ENCODE measurements at regions not wholly inside any gene's neighbourhood (a gene's known extent, or its start where the extent isn't known, plus 50 kb on each side); places are given as distances from the start of the nearest gene placed in this dataset.
"Not testable (repeated sequence)": the region's sequence is repeated elsewhere in the genome, so short reads cannot be mapped to it uniquely, and the experiment has no call there.

DNA sequence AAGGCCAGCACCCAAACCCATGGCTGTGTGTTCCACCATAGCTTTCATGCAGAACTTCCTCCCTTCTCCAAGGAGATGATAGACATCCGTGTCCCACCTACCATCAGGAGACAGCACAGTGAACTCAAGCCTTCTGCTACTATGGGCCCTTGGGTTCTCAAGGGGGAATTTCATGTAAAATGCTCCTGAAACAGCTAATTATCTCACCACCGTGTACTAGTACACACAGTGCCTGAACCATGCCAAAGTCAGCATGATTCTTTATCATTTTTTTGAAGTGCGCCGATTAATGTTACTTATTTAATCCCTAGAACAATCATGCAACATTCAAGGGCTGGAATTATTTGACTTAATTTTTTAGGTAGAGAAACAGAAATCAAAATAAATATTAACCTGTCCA, 151.7 kb downstream of the FAM72C start:
- not testable (repeated sequence) for TF ChIP-seq ZNF341 (tag by site-specific recombination; IDR thresholded peaks at IDR 0.05; ENCODE audit: low read depth); KLF10 (tag by site-specific recombination; IDR thresholded peaks at IDR 0.05); PRDM1 (tag by site-specific recombination; IDR thresholded peaks at IDR 0.05); ZNF146 (tag by site-specific recombination; IDR thresholded peaks at IDR 0.05)
- TF ChIP-seq, protein P1, sequence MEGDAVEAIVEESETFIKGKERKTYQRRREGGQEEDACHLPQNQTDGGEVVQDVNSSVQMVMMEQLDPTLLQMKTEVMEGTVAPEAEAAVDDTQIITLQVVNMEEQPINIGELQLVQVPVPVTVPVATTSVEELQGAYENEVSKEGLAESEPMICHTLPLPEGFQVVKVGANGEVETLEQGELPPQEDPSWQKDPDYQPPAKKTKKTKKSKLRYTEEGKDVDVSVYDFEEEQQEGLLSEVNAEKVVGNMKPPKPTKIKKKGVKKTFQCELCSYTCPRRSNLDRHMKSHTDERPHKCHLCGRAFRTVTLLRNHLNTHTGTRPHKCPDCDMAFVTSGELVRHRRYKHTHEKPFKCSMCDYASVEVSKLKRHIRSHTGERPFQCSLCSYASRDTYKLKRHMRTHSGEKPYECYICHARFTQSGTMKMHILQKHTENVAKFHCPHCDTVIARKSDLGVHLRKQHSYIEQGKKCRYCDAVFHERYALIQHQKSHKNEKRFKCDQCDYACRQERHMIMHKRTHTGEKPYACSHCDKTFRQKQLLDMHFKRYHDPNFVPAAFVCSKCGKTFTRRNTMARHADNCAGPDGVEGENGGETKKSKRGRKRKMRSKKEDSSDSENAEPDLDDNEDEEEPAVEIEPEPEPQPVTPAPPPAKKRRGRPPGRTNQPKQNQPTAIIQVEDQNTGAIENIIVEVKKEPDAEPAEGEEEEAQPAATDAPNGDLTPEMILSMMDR (tag by site-specific recombination; IDR thresholded peaks at IDR 0.05): not testable (repeated sequence)
- TF ChIP-seq, protein P2, sequence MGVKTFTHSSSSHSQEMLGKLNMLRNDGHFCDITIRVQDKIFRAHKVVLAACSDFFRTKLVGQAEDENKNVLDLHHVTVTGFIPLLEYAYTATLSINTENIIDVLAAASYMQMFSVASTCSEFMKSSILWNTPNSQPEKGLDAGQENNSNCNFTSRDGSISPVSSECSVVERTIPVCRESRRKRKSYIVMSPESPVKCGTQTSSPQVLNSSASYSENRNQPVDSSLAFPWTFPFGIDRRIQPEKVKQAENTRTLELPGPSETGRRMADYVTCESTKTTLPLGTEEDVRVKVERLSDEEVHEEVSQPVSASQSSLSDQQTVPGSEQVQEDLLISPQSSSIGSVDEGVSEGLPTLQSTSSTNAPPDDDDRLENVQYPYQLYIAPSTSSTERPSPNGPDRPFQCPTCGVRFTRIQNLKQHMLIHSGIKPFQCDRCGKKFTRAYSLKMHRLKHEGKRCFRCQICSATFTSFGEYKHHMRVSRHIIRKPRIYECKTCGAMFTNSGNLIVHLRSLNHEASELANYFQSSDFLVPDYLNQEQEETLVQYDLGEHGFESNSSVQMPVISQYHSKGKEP (tag by site-specific recombination; IDR thresholded peaks at IDR 0.05): not testable (repeated sequence)
- TF ChIP-seq, protein P3, sequence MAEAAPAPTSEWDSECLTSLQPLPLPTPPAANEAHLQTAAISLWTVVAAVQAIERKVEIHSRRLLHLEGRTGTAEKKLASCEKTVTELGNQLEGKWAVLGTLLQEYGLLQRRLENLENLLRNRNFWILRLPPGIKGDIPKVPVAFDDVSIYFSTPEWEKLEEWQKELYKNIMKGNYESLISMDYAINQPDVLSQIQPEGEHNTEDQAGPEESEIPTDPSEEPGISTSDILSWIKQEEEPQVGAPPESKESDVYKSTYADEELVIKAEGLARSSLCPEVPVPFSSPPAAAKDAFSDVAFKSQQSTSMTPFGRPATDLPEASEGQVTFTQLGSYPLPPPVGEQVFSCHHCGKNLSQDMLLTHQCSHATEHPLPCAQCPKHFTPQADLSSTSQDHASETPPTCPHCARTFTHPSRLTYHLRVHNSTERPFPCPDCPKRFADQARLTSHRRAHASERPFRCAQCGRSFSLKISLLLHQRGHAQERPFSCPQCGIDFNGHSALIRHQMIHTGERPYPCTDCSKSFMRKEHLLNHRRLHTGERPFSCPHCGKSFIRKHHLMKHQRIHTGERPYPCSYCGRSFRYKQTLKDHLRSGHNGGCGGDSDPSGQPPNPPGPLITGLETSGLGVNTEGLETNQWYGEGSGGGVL (tag by site-specific recombination; IDR thresholded peaks at IDR 0.05): not testable (repeated sequence)
